K562 (cell line): ENCODE measurements at regions not wholly inside any gene's neighbourhood (a gene's known extent, or its start where the extent isn't known, plus 50 kb on each side); places are given as distances from the start of the nearest gene placed in this dataset.

ENCODE experiments used
- ATAC-seq: fragments of 200-7000 bp; cut with Tn5 transposase; 3 replicates; pipeline ENCODE4 v1.9.1; 2020; ENCODE audit warnings: moderate library complexity
- BruUV-seq: library from RNA; stranded (reverse); fragments of 400-500 nt; replicated peaks from 2 replicates; lab custom pipeline; 2021; lab: Mats Ljungman, UMichigan
- CTCF ChIA-PET: fragments of 300-600 bp; formaldehyde crosslinking; extraction: SDS; loops from one replicate; lab custom pipeline; 2021; ENCODE audit warnings: low intra/inter-chr PET ratio; lab: Yijun Ruan, JAX
- POLR2A ChIA-PET: fragments of 300-600, 350-650 bp; sonication (Branson Sonifier 250); formaldehyde crosslinking; extraction: SDS; loops from one replicate; lab custom pipeline; 2021; ENCODE audit warnings: antibody characterized with exemption, inconsistent platforms; lab: Yijun Ruan, JAX
- DNase-seq, 4 experiments: peaks; one replicate each; pipeline versions ENCODE4 v3.0.0 to v3.0.0-alpha.2; 2011 to 2018; ENCODE audit warnings: low spot score in 3 of 4, mixed read lengths in 3 of 4; ENCODE audit errors: extremely low read depth in 1 of 4
- FAIRE-seq: peaks from 2 replicates; lab custom pipeline; 2011; peaks lifted over from hg19 to GRCh38; lab: Jason Lieb, UNC
- H2AFZ ChIP-seq: 2 replicates; pipeline ENCODE4 v1.6.0; 2011; ENCODE audit warnings: low read depth, low read length, control low read depth, inconsistent platforms
- H3K27ac ChIP-seq: fragments of 200-600 bp; 3 replicates; pipeline ENCODE4 v1.8.0; 2011; ENCODE audit warnings: low read depth, mild to moderate bottlenecking, control low read depth, inconsistent platforms, low read length, moderate library complexity, mixed read lengths; ENCODE audit errors: extremely low read depth
- H3K27me3 ChIP-seq, 2 experiments: fragments of 300-600 bp in 1 of 2; 2 replicates in 1 of 2; 3 replicates in 1 of 2; pipeline versions ENCODE4 v1.6.0 to v1.8.0; 2011; ENCODE audit warnings: inconsistent platforms in 2 of 2, low read length in 2 of 2, mild to moderate bottlenecking in 1 of 2, mixed read lengths in 1 of 2, moderate library complexity in 1 of 2; ENCODE audit not compliant: control insufficient read depth in 2 of 2, insufficient read depth in 2 of 2
- H3K36me3 ChIP-seq: fragments of 300-600 bp; 3 replicates; pipeline ENCODE4 v1.8.0; 2011; ENCODE audit warnings: mild to moderate bottlenecking, low read length, inconsistent platforms; ENCODE audit not compliant: control insufficient read depth, insufficient read depth
- H3K4me1 ChIP-seq, 2 experiments: fragments of 200-600 bp in 1 of 2; replicated peaks in 1 of 2; 2 replicates in 1 of 2; 3 replicates in 1 of 2; pipeline versions ENCODE4 v1.5.1 to v1.8.0; 2011; ENCODE audit warnings: inconsistent platforms in 2 of 2, low read length in 2 of 2, mild to moderate bottlenecking in 1 of 2, mixed read lengths in 1 of 2, moderate library complexity in 1 of 2; ENCODE audit not compliant: control insufficient read depth in 2 of 2, insufficient read depth in 2 of 2
- H3K4me2 ChIP-seq: 2 replicates; pipeline ENCODE4 v1.6.1; 2011; ENCODE audit warnings: low read length, control low read depth, inconsistent platforms, mixed read lengths; ENCODE audit not compliant: insufficient read depth
- H3K4me3 ChIP-seq: fragments of 200-600 bp; sonication (generic), shearing (Covaris generic); 2 replicates; pipeline ENCODE4 v1.5.1; 2016; ENCODE audit warnings: control low read depth, inconsistent platforms
- H3K79me2 ChIP-seq: fragments of 200-600 bp; 3 replicates; pipeline ENCODE4 v1.8.0; 2011; ENCODE audit warnings: low read length, inconsistent platforms; ENCODE audit not compliant: control insufficient read depth, insufficient read depth
- H3K9ac ChIP-seq, 2 experiments: 2 replicates each; pipeline versions ENCODE4 v1.6.0 to v1.6.1; 2011; ENCODE audit warnings: low read depth in 2 of 2, low read length in 2 of 2, control low read depth in 1 of 2, inconsistent platforms in 1 of 2, mild to moderate bottlenecking in 1 of 2, mixed read lengths in 1 of 2; ENCODE audit not compliant: insufficient read depth in 1 of 2
- H3K9me1 ChIP-seq: one replicate; pipeline ENCODE4 v1.6.0; 2011; ENCODE audit warnings: inconsistent platforms, mild to moderate bottlenecking, low read length, moderate library complexity; ENCODE audit not compliant: control insufficient read depth, insufficient read depth
- H3K9me3 ChIP-seq: replicated peaks from 2 replicates; pipeline ENCODE4 v1.5.1; 2011; ENCODE audit warnings: low read depth, low read length, inconsistent platforms; ENCODE audit not compliant: control insufficient read depth, insufficient read depth
- H4K20me1 ChIP-seq: replicated peaks from 2 replicates; pipeline ENCODE4 v1.6.1; 2011; ENCODE audit warnings: low read length, inconsistent platforms, mixed read lengths; ENCODE audit not compliant: control insufficient read depth, insufficient read depth
- ATF4 ChIP-seq: fragments of 450-650 bp; formaldehyde crosslinking; IDR thresholded peaks from 2 replicates; pipeline ENCODE4 v1.4.0; 2022; ENCODE audit warnings: mild to moderate bottlenecking, moderate library complexity
- GTF2E2 ChIP-seq: fragments of 200-800 bp; sonication (Bioruptor generic); IDR thresholded peaks from 2 replicates; pipeline ENCODE4 v1.6.1; 2016; ENCODE audit warnings: missing genetic modification characterization, missing compliant biosample characterization
- IRF9 ChIP-seq: fragments of 450-650 bp; IDR thresholded peaks from 2 replicates; pipeline ENCODE4 v1.6.1; 2016; ENCODE audit warnings: missing biosample characterization, missing genetic modification characterization
- JUNB ChIP-seq: fragments of 450-650 bp; formaldehyde crosslinking; conservative IDR thresholded peaks from 2 replicates; pipeline ENCODE4 v1.4.0; 2020; ENCODE audit warnings: mild to moderate bottlenecking
- KAT7 ChIP-seq: sonication (generic); formaldehyde crosslinking; IDR thresholded peaks from 2 replicates; pipeline ENCODE4 v1.8.0; 2022; ENCODE audit warnings: missing genetic modification reagents, mild to moderate bottlenecking, borderline replicate concordance
- LARP7 ChIP-seq: fragments of 450-650 bp; IDR thresholded peaks from 2 replicates; pipeline ENCODE4 v1.6.1; 2016
- LEF1 ChIP-seq: fragments of 450-650 bp; IDR thresholded peaks from 2 replicates; pipeline ENCODE4 v1.6.1; 2016; ENCODE audit warnings: mild to moderate bottlenecking
- MCM3 ChIP-seq: fragments of 450-650 bp; IDR thresholded peaks from 2 replicates; pipeline ENCODE4 v1.6.1; 2016
- MTF1 ChIP-seq: fragments of 250-450 bp; sonication (Bioruptor Pico); IDR thresholded peaks from 2 replicates; pipeline ENCODE4 v1.9.0; 2021; ENCODE audit warnings: moderate library complexity, mild to moderate bottlenecking, inconsistent platforms, borderline replicate concordance
- NCOA4 ChIP-seq: fragments of 450-650 bp; IDR thresholded peaks from 2 replicates; pipeline ENCODE4 v1.6.1; 2018; ENCODE audit warnings: mild to moderate bottlenecking; ENCODE audit not compliant: partially characterized antibody
- PHTF2 ChIP-seq: fragments of 250-450 bp; sonication (Bioruptor Pico); IDR thresholded peaks from 2 replicates; pipeline ENCODE4 v1.5.0; 2021; ENCODE audit warnings: mild to moderate bottlenecking
- RBM34 ChIP-seq: fragments of 200-400 bp; formaldehyde crosslinking; IDR thresholded peaks from 2 replicates; pipeline ENCODE4 v1.6.1; 2018; ENCODE audit warnings: low read length, borderline replicate concordance; ENCODE audit not compliant: insufficient read depth
- RFX1 ChIP-seq: fragments of 450-650 bp; IDR thresholded peaks from 2 replicates; pipeline ENCODE4 v1.6.1; 2016; ENCODE audit warnings: mild to moderate bottlenecking, moderate library complexity
- RFX5 ChIP-seq: IDR thresholded peaks from 2 replicates; pipeline ENCODE4 v1.6.1; 2011; ENCODE audit warnings: low read depth, mild to moderate bottlenecking, improper control_type of control experiment, low read length
- SMARCA4 ChIP-seq: fragments of 450-650 bp; IDR thresholded peaks from 2 replicates; pipeline ENCODE4 v1.6.1; 2016
- SRSF3 ChIP-seq: fragments of 200-400 bp; formaldehyde crosslinking; IDR thresholded peaks from 2 replicates; pipeline ENCODE4 v1.6.1; 2016; ENCODE audit warnings: mild to moderate bottlenecking, low read length, moderate library complexity; ENCODE audit not compliant: insufficient read depth
- ZC3H4 ChIP-seq: sonication (generic); formaldehyde crosslinking; IDR thresholded peaks from 2 replicates; pipeline ENCODE4 v1.9.0; 2021; ENCODE audit warnings: missing genetic modification reagents, borderline replicate concordance
- ZNF512 ChIP-seq: IDR thresholded peaks from 2 replicates; pipeline ENCODE4 v1.6.1; 2016; ENCODE audit warnings: missing genetic modification characterization, missing compliant biosample characterization
- WGBS: fragments of 100-300 bp; shearing (Covaris generic); methylation state at CpG from one replicate; pipeline ENCODE4 v1.1.6; 2016; ENCODE audit warnings: low coverage, mixed read lengths; ENCODE audit not compliant: insufficient coverage; ENCODE audit errors: missing lambda C conversion rate; 5-methylcytosine and 5-hydroxymethylcytosine counted together
- in situ Hi-C: fragments of 300-500 bp; cut with MboI; formaldehyde crosslinking; loops from 4 replicates; pipeline ENCODE4 v1.15.0; 2018; ENCODE audit warnings: inconsistent platforms, mixed read lengths
- intact Hi-C: fragments of 100-400 bp; cut with micrococcal nuclease; formaldehyde crosslinking; loops from 2 replicates; pipeline ENCODE4 v1.14.2; 2022
- TF ChIP-seq, protein P1 (sequence below): fragments of 250-450 bp; sonication (Bioruptor Pico); IDR thresholded peaks from 2 replicates; pipeline ENCODE4 v1.9.0; 2021; ENCODE audit warnings: mild to moderate bottlenecking

DNA sequence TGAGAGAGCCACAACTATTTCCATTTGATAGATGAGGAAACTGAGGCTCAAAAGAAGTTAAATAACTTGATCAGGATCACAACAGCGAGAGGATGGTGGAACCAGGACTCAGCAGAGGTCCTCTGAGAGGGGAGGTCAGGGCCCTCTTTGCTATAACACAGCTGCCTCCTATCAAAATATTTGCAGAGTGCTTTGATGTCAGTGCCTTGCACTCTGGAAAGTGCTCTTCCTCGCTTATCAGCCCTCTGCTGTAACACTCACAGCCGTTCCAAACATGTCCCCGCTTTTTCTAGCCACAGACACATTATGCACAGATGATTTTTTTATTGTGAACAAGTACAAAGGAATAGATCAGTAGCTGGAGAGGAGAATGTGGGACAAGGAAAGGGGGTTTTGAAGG is 71.8 kb upstream of the ARHGAP29 start:
- TF ChIP-seq ZNF512 (tag) = no peak
- TF ChIP-seq PHTF2 (CRISPR knock-in tag) = no peak
- TF ChIP-seq GTF2E2 = no peak
- TF ChIP-seq, protein P1, sequence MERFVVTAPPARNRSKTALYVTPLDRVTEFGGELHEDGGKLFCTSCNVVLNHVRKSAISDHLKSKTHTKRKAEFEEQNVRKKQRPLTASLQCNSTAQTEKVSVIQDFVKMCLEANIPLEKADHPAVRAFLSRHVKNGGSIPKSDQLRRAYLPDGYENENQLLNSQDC (CRISPR knock-in tag) = no peak
- no peak for TF ChIP-seq LARP7
- no peak for TF ChIP-seq RFX1
- TF ChIP-seq RFX5 = no peak
- TF ChIP-seq MCM3 = no peak
- TF ChIP-seq LEF1 = no peak
- TF ChIP-seq ZC3H4 (CRISPR knock-in tag) = no peak
- TF ChIP-seq ATF4 (CRISPR knock-in tag) = no peak
- no peak for TF ChIP-seq IRF9 (tag)
- TF ChIP-seq JUNB = no peak
- no peak for TF ChIP-seq RBM34
- TF ChIP-seq KAT7 (CRISPR knock-in tag) = no peak
- TF ChIP-seq SMARCA4 = no peak
- no peak for TF ChIP-seq NCOA4
- no peak for TF ChIP-seq SRSF3
- no peak for TF ChIP-seq MTF1
- ChIA-PET POLR2A (no interaction called here), CTCF (no interaction called here)
- intact Hi-C loops = no loop called here
- ATAC-seq (no peak), FAIRE-seq (no peak), DNase-seq (no peak)
- no TSS peak for BruUV-seq
- Histone ChIP-seq H2AFZ (no peak overlapping the region), H3K79me2 (no peaks in the 10 kb centered on the region), H3K27ac (no peak overlapping the region), H3K4me3 (no peak overlapping the region), H3K27me3 (no peaks in the 10 kb centered on the region), H4K20me1 (no peaks in the 10 kb centered on the region), H3K4me2 (no peak overlapping the region), H3K9ac (no peak overlapping the region), H3K9me3 (no peaks in the 10 kb centered on the region), H3K9me1 (no peaks in the 10 kb centered on the region), H3K36me3 (no peaks in the 10 kb centered on the region), H3K4me1 (no peaks in the 10 kb centered on the region)
- in situ Hi-C loops = no loop called here
- WGBS = 0% methylated on average over 4 of the region's 4 CpGs
